HG03060 (cell line): ENCODE measurements at regions not wholly inside any gene's neighbourhood (a gene's known extent, or its start where the extent isn't known, plus 50 kb on each side); places are given as distances from the start of the nearest gene placed in this dataset.

Source experiments
- ATAC-seq: cut with Tn5 transposase; IDR thresholded peaks from one replicate; pipeline ENCODE4 v1.9.1; 2021; ENCODE audit warnings: low read depth, moderate number of reproducible peaks; ENCODE audit not compliant: unreplicated experiment

DNA sequence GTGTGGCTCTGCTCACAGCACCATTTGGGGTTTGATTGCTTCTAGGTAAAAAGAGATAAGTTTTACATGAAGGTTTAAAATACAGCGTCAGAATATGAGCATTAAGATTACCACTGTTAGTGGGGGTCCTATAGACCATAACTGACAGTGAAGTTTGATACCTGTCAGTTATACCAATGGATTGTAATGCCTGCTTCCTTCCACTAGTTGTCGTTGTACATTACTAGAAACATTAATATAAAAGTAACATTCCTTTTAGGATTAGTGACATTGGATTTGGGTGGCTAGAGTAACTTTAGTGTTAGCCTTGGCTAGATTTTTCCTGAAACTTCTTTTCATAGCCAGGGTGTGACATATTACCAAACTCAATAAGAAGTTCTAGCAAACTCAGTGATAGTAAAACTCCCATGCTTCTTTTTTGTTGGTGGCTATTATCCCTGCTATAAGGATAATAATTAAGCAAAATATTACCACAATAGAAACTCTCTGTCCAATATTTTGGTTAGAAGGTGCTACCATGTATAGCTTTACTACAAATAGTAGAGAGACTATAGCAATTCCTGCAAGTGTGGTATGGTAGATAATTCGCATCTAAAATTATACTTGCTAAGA, 57.1 kb downstream of the FAM181B start:
- no peak for ATAC-seq

DNA sequence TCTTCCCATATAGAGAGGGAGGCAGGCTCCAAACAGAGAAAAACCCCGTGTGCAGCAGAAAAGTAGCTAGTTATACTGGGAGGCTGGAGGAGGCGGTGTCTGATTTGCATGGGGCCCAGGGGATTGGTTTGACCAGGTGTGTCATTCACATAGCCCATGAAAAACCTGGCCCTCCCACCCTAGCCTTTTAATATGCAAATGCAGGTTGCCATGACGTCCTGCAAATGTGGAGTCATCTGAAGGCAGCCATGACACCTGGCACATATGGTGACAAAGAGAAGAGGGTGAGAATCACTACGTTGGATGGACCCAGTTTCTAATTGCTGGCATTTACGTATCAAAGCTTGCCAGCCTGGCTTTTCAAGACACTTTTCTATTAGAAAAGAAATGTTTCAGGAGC, 57.8 kb downstream of the FAM181B start:
- ATAC-seq = no peak

DNA sequence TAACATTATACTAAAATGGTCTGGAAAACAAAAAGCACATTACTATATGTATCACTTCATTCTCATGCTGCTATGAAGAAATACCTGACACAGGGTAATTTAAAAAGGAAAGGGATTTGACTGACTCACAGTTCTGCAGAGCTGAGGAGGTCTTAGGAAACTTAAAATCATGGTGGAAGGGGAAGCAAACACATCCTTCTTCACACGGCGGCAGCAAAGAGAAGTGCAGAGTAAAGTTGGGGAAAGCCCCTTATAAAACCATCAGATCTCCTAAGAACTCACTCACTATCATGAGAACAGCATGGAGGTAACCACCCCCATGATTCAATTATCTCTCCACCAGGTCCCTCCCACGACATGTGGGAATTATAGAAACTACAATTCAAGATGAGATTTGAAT, 60.0 kb downstream of the FAM181B start:
- no peak for ATAC-seq

DNA sequence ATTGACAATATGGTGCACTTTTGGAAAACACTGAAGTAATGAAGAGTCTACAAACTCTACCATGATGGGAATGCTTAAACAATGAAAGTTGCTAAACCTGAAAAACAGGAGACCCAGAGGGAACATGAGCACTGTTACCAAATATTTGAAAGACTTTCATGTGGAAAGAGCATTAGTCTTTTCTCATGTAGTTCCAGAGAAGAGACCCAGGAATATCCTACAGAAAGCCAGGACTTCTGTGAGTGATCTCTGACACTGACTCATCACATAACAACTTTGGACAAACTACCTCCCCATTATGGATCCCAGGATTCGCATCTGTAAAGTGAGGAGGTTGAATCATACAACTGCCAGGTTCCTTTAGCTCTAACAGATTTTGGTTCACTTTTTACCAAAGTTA, 62.2 kb downstream of the FAM181B start:
- ATAC-seq = no peak

DNA sequence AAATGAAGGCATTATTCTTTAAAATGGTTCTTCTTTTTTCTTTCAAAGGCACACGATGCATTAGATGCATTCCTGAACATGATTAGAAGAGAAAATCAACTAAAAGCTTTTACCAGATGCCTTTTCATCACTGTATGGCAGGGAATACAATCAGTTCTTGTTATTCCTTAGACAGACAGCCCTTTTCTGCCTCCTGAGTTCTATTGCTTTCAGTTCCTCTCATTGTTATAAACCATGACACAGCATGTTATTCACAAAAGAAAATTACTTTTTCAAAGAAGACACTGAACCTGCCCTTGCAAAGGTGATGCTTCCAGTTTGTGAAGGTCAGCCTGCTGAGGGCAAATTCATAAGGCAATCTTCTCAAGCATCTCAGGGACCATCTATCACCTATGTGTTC, 70.1 kb downstream of the FAM181B start:
- no peak for ATAC-seq

DNA sequence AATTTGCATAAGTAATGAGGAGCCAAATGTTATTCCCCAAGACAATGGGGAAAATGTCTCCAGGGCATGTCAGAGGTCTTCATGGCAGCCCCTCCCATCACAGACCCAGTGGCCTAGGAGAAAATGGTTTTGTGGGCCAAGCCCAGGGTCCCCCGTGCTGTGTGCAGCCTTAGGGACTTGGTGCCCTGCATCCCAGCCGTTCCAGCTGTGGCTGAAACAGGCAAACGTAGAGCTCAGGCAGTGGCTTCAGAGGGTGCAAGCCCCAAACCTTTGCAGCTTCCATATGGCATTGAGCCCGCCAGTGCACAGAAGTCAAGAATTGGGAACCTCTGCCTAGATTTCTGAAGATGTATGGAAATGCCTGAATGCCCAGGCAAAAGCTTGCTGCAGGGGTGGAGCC, 79.9 kb downstream of the FAM181B start:
- no peak for ATAC-seq

DNA sequence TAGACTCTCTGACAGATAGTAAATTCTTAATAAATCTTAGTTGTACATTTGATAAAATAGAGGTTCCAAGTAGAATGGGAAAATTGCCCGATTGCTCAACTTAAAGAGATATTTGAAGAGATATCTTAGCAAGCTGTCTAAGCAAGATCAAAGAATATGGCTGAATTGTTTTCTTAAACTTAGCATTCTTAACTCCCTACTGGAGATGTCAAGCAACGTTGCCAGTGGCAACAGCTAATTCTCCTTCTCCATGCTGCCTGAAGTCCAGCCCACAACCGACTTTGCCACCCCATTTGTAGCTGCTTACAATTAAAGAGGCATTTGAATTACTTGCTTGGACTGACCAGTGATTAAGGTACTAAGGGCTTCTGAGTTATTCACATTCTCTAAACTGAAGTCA, 94.4 kb downstream of the FAM181B start:
- ATAC-seq = no peak

DNA sequence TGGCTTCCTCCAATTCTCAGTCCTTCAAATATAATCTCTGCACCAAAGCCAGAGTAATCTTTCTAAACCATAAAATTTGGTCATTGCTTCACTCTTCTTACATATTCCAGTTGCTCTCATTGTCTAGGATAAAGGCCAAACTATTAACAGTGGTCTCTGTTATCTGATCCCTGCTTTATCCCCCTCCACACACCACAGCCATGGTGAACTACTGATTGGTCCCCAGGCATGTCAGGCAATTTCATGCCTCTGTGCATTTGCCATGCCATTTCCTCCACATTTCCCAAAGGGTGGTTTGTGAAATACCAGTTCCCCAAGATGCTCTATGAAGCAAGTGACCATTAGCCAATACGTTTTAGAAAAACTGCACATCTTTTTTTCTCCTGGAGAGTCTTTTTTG, 97.0 kb downstream of the FAM181B start:
- no peak for ATAC-seq

DNA sequence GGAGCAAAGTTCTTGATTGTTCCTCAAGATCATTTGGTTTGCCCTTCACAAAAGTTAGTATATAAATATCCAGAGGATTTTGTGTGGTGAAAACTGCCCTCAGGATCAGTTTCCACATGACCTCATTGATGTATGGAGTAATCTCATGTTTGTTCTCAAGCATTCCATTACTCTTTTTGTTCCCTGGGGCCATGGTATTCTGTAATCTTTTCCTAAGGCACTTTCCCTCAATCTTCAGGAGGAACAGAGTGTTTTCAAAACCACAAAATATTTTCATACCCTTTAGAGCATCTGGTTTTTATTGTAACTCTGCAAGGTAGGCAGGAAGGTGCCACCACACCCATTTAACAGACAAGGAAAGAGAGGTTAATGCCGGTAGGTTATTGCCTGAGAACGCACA, 99.6 kb downstream of the FAM181B start:
- no peak for ATAC-seq

DNA sequence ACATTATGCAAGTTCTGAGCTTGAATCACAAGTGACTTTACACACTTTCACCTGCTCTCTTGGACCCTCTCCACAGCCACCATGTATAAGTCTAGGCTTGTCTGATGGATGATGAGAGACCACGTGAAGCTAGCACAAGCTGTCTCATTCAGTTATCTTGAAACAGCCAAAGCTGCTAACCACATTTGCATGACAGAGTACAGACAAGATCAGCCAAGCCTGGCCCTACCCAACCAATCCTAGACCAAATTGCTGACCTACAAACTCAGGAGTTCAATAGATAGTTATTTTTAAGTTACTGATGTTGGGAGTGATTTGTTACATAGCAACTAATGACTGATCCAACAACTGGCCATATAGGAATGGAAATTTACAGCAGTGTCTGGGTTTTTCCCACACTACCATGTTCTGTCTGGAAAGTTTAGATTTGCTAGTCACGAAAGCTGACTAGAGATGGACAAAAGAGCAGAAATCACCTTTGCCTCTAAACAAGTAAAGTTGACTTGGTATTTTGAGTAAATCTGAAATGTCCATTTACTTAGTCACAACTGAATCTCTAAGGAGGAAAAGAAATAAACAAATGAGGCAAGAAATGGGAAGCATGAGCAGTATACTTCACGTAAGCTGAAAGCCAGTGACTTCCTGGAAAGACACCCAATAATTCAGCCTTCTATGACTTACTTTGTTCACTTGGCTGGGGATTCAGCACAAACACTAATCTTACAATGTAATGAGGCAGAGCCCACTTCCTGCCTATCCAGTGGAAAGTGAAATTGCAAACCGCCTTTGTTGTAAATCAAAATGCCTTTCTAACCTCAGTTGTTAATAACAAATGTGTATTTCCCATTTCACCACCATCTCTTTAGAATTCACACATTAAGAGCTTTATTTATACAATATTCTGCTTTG, 101.7 kb downstream of the FAM181B start:
- ATAC-seq = peak; percentile 48

DNA sequence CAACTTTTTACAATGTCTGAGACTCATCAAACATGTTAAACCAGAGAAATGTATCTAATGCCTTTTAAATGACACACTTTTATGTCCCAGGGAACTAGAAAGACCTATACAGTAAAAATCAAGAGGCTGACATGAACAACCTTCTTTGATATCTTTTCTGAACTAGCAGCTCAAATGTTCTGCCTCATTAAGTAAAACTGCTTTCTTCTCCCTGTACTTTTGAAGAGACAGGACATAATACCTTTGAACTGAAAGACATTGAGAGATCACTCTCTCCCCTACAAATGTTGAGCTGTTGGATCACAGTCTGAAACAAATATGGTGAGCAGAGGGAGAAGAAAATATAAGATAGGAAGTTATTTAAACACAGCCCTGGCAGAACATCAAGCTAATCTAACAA, 123.0 kb downstream of the FAM181B start:
- ATAC-seq = no peak

DNA sequence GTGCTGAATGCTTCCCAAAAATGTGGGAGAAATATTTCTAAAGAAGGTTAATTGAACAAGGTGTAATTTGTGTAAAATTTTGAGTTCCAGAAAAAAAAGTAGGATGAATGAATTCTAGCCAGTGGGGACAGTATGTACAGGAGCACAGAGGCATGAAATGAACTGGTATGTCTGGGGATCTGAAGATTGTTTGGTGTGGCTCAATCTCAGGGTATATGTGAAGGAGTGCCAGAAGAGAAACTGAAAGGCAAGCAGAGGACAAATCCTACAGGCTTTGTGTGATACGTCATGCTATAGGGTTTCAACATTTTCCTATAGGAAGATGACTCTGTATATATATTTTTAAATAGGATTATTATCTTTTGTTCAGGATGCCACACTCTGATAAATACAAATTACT, 126.9 kb downstream of the FAM181B start:
- ATAC-seq = no peak

DNA sequence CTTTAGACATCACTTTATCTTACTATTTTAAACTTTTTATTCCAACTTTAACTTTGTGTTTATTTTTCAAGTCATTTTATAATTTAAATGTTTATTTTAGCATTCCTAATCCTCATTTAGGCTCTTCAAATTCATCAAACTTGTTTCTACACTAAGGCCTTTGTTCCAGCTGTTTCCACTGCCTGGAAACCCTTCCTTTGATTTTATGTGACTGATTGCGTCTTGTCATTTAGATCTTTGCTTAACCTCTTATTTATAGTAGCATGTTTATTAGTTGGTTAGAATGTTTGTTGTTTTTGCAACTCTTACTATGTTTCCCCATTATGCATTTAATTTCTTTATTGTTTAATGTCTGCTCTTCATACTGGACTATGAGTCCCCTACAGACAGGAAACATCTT, 132.0 kb downstream of the FAM181B start:
- ATAC-seq = no peak

DNA sequence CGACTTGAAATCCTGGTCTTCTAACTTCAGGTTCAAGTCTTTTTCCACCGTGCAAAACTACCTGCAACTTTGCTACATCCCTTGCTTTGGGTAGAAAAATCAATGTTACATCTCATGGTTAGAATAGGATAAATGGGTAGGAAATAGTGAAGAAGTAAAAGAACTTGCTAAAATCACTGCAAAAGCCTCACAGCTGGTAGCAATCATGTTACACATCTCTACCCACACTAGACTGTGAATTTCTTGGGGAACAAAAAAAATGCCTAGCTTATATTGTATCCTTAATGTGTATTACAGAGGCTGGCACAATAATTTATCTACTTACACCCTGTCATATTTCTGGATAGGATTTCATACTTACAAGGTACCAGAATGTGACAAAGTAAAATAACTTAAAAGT, 133.8 kb downstream of the FAM181B start:
- ATAC-seq = no peak

DNA sequence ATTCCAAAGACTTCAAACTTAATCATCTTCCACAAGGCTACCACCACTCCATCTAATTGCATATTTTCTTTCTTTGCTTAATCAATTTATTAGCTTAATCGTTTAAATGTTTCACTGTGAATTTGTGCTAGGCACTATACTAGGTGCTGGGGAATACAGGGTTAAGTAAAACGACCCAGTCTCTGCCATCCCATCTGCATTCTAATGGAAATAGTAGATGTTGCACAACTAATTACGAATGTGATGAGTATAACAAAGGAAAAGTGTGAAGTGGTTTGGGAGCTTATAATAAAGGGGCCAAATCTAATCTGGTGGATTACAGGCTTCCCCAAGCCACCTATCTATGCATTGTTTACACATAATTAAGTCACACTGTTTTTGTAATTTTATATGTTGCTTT, 147.1 kb downstream of the FAM181B start:
- no peak for ATAC-seq

DNA sequence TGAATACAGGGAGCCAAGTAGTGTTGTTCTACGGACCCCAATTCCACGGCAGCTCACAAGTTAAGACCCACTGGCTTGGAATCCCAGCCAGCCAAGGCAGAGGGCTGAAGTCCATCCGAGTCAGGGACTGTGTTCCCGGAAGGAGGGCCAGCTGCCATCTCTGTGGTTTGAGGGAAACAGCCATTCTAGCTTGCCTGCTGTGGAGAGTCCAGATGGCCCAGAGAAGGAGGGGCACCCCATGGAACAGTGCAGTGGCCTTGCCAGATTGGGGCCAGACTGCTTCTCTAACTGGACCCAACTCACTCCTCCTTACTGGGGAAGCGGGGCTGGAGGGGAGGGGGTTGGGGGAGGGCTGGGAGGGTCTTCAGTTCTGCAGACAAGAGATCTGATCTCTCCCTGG, 156.4 kb downstream of the FAM181B start:
- ATAC-seq = no peak

DNA sequence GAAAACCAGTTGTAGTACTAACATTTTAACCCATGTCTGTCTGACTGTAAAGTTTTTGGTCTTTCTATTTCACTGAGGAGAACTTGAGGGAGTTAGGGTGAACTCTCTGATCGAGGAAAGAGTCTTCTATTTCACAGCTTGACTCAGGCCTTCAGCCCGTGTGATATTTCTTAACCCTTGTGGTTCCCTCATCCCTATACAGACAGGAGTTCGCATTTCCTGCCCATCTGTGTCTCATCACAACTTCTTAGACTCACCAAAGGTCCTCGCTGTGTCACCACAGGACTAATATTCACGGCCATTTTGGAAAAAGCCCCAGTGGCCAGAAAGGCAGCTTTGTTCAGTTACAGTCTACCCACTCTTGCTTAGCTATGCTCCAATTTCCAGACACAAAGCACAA, 172.8 kb downstream of the FAM181B start:
- ATAC-seq = no peak

DNA sequence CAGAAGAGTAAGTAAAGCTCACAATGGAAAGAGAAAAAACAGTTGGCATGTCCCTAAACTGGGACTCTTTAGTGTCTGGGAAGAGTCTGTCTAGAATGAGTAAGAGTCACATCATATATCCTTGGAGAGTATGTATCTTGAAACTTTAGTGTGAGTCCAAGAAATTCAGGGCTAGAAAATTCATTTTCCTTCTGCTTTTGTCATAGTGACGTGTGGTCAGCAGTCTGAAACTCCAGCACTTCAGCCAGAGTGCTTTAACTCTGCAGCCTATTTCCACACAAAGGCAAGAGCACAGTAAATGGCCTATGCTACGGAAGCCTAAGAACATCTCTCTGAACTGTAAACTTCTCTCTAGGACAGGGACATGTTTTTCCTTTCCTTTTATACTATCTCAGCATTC, 174.1 kb downstream of the FAM181B start:
- ATAC-seq = no peak

DNA sequence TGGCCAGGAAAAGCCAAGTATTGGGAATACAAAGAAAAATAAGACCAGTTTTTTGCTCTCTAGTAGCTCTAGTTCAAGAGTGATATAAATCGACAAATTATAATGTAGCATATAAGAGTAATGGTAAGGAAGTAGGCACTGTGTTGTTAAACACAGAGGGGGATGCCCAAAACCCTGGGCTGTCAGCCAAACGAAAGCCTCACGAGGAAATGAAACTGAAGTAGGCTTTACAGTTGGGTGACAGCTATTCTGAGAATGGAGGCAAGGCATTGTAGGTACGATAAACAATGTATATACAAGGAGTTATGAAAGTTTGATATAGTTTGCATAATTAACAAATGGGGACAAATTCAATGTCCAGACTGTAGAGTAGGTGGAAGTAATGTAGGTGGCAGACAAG, 176.4 kb downstream of the FAM181B start:
- peak; percentile 100 for ATAC-seq

DNA sequence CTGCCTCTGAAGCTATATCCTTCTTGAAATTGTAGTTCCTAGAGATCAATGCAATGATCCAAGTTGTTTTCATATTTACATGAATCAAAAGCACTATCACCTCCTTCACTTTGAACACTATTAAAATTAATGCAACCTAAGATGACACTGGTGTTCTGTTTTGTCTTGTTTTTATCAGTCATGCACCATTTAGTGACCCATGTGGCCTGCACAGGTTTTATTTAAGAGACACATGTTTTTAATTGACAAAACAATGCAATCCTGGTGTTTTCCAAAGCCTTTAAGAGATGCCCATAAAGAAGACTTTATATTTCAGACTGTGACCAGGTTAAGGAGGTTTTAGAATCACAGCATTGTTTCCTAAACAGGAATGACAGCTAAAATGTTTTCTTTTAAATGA, 177.5 kb downstream of the FAM181B start:
- ATAC-seq = no peak

DNA sequence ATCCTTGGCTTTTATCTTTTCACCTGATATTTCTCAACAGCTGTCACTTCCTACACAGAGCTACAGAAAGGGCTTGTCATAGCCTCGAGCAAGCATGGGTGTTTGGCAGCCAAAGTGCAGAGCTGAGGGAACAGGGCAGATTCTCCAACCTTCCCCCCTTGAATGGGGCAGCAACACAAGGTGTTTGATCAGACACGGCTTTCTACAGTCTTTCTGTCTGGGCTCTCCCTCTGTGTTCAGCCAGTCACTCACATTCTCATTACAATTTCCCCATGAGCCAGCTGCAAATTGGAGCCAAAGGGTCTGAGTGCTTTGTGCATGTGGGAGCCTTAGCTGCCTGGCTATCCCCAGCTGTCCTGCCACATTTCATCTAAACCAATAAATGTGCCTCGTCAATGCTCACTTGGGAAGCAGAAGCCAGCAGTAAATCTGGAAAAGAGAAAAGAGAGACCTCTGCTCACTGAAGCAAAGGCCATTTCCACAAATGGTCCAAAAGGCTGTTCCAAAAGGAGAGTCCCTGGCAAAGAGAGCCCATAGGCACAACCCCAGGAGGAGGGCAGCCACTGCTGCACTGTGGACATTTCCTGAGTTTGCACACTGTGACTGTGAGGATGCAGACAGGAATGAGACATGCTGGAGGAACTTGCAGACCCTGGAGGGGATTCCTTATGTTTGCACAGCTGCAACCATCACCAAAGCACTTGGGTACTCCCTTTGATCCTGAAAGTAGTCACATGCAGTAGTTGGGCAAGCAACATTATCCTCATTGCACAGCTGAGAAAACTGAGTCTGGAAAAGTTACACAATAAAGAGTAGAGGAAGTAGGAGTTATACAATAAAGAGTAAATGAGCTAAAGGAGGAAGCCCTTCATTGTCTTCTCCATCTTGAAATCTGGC, 186.8 kb downstream of the FAM181B start:
- ATAC-seq = no peak
